ENCODE measurements at regions not wholly inside any gene's neighbourhood (a gene's known extent, or its start where the extent isn't known, plus 50 kb on each side); places are given as distances from the start of the nearest gene placed in this dataset.

- intact Hi-C loops (cut with micrococcal nuclease), result no loop called here
- TF ChIP-seq CTCF (IDR thresholded peaks at IDR 0.05), result no peak
- Mint-ChIP-seq H3K4me3 (no peak overlapping the region), H3K4me1 (no peaks in the 10 kb centered on the region), H3K27me3 (ENCODE audit: low read depth in 2 of 2) (no peaks in the 10 kb centered on the region), H3K36me3 (no peaks in the 10 kb centered on the region), H3K27ac (no peak overlapping the region), H3K9me3 (peaks cover 0 to 6% of the 10 kb centered on the region in 2 donors)
- H3K4me3 ChIP-seq (ENCODE audit: low read length), result no peak overlapping the region
- WGBS (ENCODE audit: insufficient coverage), result 79% methylated on average over 2 of the region's 3 CpGs
- no peaks in the 10 kb centered on the region for H3K36me3 ChIP-seq (ENCODE audit: control insufficient read depth, insufficient read depth, low read length)
- no peak for ATAC-seq
- DNase-seq, result no peak
- no peaks in the 10 kb centered on the region for H3K4me1 ChIP-seq (ENCODE audit: control insufficient read depth, insufficient read depth, low read length)
- H3K27ac ChIP-seq (ENCODE audit: low read length), result no peak overlapping the region
- no peaks in the 10 kb centered on the region for H3K27me3 ChIP-seq (ENCODE audit: control insufficient read depth, insufficient read depth, low read length)
- H3K9me3 ChIP-seq (ENCODE audit: control insufficient read depth, insufficient read depth, low read length), result no peaks in the 10 kb centered on the region
These were observed 271.1 kb upstream of the CDH19 start for GRCh38 chr18:66874812-66875474.

GRCh38 chr18:66874375-66874774 is 270.5 kb upstream of the CDH19 start:
- H3K9me3 ChIP-seq (ENCODE audit: control insufficient read depth, insufficient read depth, low read length), result no peaks in the 10 kb centered on the region
- Mint-ChIP-seq H3K27ac (no peak overlapping the region), H3K4me3 (no peak overlapping the region), H3K9me3 (peaks cover 0 to 10% of the 10 kb centered on the region in 2 donors), H3K4me1 (no peaks in the 10 kb centered on the region), H3K36me3 (no peaks in the 10 kb centered on the region), H3K27me3 (ENCODE audit: low read depth in 2 of 2) (no peaks in the 10 kb centered on the region)
- intact Hi-C loops (cut with micrococcal nuclease), result no loop called here
- DNase-seq, result no peak
- no peak overlapping the region for H3K27ac ChIP-seq (ENCODE audit: low read length)
- no peaks in the 10 kb centered on the region for H3K4me1 ChIP-seq (ENCODE audit: control insufficient read depth, insufficient read depth, low read length)
- H3K36me3 ChIP-seq (ENCODE audit: control insufficient read depth, insufficient read depth, low read length), result no peaks in the 10 kb centered on the region
- no peak overlapping the region for H3K4me3 ChIP-seq (ENCODE audit: low read length)
- TF ChIP-seq CTCF (IDR thresholded peaks at IDR 0.05), result no peak
- H3K27me3 ChIP-seq (ENCODE audit: control insufficient read depth, insufficient read depth, low read length), result no peaks in the 10 kb centered on the region
- ATAC-seq, result no peak

- Mint-ChIP-seq H3K36me3 (no peaks in the 10 kb centered on the region), H3K9me3 (peaks cover 0 to 10% of the 10 kb centered on the region in 2 donors), H3K4me3 (no peak overlapping the region), H3K4me1 (no peaks in the 10 kb centered on the region), H3K27ac (no peak overlapping the region), H3K27me3 (ENCODE audit: low read depth in 2 of 2) (no peaks in the 10 kb centered on the region)
- 80% methylated on average over 3 of the region's 4 CpGs for WGBS (ENCODE audit: insufficient coverage)
- intact Hi-C loops (cut with micrococcal nuclease), result no loop called here
- H3K27ac ChIP-seq (ENCODE audit: low read length), result no peak overlapping the region
- ATAC-seq (no peak), DNase-seq (no peak)
- H3K36me3 ChIP-seq (ENCODE audit: control insufficient read depth, insufficient read depth, low read length), result no peaks in the 10 kb centered on the region
- no peaks in the 10 kb centered on the region for H3K27me3 ChIP-seq (ENCODE audit: control insufficient read depth, insufficient read depth, low read length)
- H3K4me3 ChIP-seq (ENCODE audit: low read length), result no peak overlapping the region
- no peak for TF ChIP-seq CTCF (IDR thresholded peaks at IDR 0.05)
- H3K9me3 ChIP-seq (ENCODE audit: control insufficient read depth, insufficient read depth, low read length), result no peaks in the 10 kb centered on the region
- H3K4me1 ChIP-seq (ENCODE audit: control insufficient read depth, insufficient read depth, low read length), result no peaks in the 10 kb centered on the region
These were observed 270.0 kb upstream of the CDH19 start for GRCh38 chr18:66873899-66874298.

- Mint-ChIP-seq H3K36me3 (no peaks in the 10 kb centered on the region), H3K4me1 (no peaks in the 10 kb centered on the region), H3K4me3 (no peak overlapping the region), H3K9me3 (peaks cover 0 to 10% of the 10 kb centered on the region in 2 donors), H3K27ac (no peak overlapping the region), H3K27me3 (ENCODE audit: low read depth in 2 of 2) (no peaks in the 10 kb centered on the region)
- no peaks in the 10 kb centered on the region for H3K36me3 ChIP-seq (ENCODE audit: control insufficient read depth, insufficient read depth, low read length)
- no peaks in the 10 kb centered on the region for H3K9me3 ChIP-seq (ENCODE audit: control insufficient read depth, insufficient read depth, low read length)
- no peaks in the 10 kb centered on the region for H3K27me3 ChIP-seq (ENCODE audit: control insufficient read depth, insufficient read depth, low read length)
- H3K27ac ChIP-seq (ENCODE audit: low read length), result no peak overlapping the region
- H3K4me1 ChIP-seq (ENCODE audit: control insufficient read depth, insufficient read depth, low read length), result no peaks in the 10 kb centered on the region
- WGBS (ENCODE audit: insufficient coverage), result 80% methylated on average over 1 of the region's 1 CpG
- no peak overlapping the region for H3K4me3 ChIP-seq (ENCODE audit: low read length)
- ATAC-seq, result no peak
- intact Hi-C loops (cut with micrococcal nuclease), result no loop called here
- DNase-seq, result no peak
- TF ChIP-seq CTCF (IDR thresholded peaks at IDR 0.05), result no peak
These were observed 268.4 kb upstream of the CDH19 start for GRCh38 chr18:66872277-66872676.

All from natural killer cell (primary cell).